ENCODE measurements at regions not wholly inside any gene's neighbourhood (a gene's known extent, or its start where the extent isn't known, plus 50 kb on each side); places are given as distances from the start of the nearest gene placed in this dataset.

GRCh38 chrX:7343181-7343580, 195.2 kb upstream of the PUDP start:
- no peak for TF ChIP-seq POLR2A (IDR thresholded peaks at IDR 0.05)
- no peak for TF ChIP-seq CTCF (IDR thresholded peaks at IDR 0.05)
- TF ChIP-seq EP300 (IDR thresholded peaks at IDR 0.05): no peak
